Fibroblast of lung (primary cell): ENCODE measurements at regions not wholly inside any gene's neighbourhood (a gene's known extent, or its start where the extent isn't known, plus 50 kb on each side); places are given as distances from the start of the nearest gene placed in this dataset.

ENCODE experiments used
- CTCF ChIP-seq, 2 donors: IDR thresholded peaks in 1 of 2; conservative IDR thresholded peaks in 1 of 2; 1 replicate in 1 of 2; 2 replicates in 1 of 2; pipeline ENCODE4 v1.5.1; 2011 to 2012; ENCODE audit warnings: low read length in 2 of 2, control low read depth in 1 of 2, inconsistent platforms in 1 of 2, low read depth in 1 of 2, mild to moderate bottlenecking in 1 of 2
- EZH2 ChIP-seq: IDR thresholded peaks from 2 replicates; pipeline ENCODE4 v1.5.1; 2012; ENCODE audit warnings: low read length, control low read depth, mild to moderate bottlenecking; ENCODE audit errors: missing control alignments

GRCh38 chr15:47872869-47873432 lies 155.6 kb downstream of the SEMA6D start:
- TF ChIP-seq CTCF (conservative IDR thresholded peaks at IDR 0.05 in 1 of 2, IDR thresholded peaks at IDR 0.05 in 1 of 2; ENCODE audit: low read depth in 1 of 2, low read length in 2 of 2) (no peak), EZH2 (no peak)
